ENCODE measurements at regions not wholly inside any gene's neighbourhood (a gene's known extent, or its start where the extent isn't known, plus 50 kb on each side); places are given as distances from the start of the nearest gene placed in this dataset.

DNA sequence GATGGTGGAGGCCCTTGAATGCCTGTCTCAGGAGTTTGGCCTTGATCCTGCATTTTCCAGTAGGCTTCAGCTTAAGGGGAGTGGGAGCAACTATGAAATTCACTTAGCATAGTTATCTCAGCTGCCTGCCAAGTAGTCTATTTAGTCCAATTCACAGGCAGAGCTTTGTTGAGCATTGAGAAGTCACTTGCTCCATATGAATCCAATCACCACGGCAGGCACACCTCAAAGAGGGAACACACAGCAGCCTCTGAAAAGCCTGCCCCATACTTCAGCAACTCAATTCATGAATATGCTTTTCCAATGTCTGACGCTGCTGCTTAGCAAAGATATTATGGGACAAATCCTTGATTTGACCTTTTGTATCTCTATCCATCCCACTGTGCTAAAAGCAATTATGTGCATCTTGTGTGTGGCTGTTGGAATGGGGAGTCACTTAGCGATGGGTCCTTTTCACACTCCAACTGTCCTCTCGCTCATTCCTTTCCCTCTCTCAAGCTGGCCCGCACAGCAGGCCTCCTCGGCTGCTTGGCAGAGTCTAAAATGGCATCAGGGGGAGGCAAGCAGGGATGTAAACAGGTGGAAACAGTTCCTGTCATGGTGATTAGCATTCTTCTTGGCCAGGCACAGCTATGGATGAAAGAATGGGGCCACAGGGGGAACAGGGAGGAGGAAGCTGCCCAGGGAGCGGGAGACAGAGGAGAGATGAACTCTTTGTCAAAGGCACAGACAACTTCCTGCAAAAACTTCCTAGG is 56.0 kb upstream of the LRPPRC start:
- no peak for DNase-seq (ENCODE audit: low read depth)
- H3K4me3 ChIP-seq (ENCODE audit: low read depth, low read length), result no peak overlapping the region
- TF ChIP-seq, protein P1, sequence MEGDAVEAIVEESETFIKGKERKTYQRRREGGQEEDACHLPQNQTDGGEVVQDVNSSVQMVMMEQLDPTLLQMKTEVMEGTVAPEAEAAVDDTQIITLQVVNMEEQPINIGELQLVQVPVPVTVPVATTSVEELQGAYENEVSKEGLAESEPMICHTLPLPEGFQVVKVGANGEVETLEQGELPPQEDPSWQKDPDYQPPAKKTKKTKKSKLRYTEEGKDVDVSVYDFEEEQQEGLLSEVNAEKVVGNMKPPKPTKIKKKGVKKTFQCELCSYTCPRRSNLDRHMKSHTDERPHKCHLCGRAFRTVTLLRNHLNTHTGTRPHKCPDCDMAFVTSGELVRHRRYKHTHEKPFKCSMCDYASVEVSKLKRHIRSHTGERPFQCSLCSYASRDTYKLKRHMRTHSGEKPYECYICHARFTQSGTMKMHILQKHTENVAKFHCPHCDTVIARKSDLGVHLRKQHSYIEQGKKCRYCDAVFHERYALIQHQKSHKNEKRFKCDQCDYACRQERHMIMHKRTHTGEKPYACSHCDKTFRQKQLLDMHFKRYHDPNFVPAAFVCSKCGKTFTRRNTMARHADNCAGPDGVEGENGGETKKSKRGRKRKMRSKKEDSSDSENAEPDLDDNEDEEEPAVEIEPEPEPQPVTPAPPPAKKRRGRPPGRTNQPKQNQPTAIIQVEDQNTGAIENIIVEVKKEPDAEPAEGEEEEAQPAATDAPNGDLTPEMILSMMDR (IDR thresholded peaks at IDR 0.05; ENCODE audit: insufficient read depth, low read length, severe bottlenecking), result no peak
- FAIRE-seq, result no peak
- H3K27me3 ChIP-seq (ENCODE audit: control insufficient read depth, insufficient read depth, low read length), result no peaks in the 10 kb centered on the region
- no peaks in the 10 kb centered on the region for H3K36me3 ChIP-seq (ENCODE audit: control insufficient read depth, insufficient read depth, low read length)

DNA sequence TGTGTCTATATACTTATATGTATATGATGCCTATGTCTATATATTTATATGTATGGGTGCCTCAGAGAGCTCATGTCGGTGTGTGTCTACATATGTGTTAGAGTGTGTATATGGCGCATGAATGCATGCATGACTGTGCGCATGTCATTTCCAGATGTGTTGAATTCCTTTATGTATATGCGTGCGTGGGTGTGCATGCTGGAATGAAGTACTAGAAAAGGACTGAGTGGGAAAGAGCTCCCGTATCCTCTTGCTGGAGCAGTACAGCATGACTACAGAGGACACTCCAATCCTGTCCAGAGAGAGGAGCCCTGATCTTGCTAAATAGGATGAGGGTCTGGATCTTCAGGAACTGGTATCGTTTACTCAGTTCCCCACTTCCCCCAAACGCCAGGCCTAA is 56.8 kb upstream of the LRPPRC start:
- H3K4me3 ChIP-seq (ENCODE audit: low read depth, low read length), result no peak overlapping the region
- H3K27me3 ChIP-seq (ENCODE audit: control insufficient read depth, insufficient read depth, low read length), result no peaks in the 10 kb centered on the region
- TF ChIP-seq, protein P1 (IDR thresholded peaks at IDR 0.05; ENCODE audit: insufficient read depth, low read length, severe bottlenecking), result no peak
- FAIRE-seq (peak; percentile 64), DNase-seq (ENCODE audit: low read depth) (no peak)
- no peaks in the 10 kb centered on the region for H3K36me3 ChIP-seq (ENCODE audit: control insufficient read depth, insufficient read depth, low read length)

DNA sequence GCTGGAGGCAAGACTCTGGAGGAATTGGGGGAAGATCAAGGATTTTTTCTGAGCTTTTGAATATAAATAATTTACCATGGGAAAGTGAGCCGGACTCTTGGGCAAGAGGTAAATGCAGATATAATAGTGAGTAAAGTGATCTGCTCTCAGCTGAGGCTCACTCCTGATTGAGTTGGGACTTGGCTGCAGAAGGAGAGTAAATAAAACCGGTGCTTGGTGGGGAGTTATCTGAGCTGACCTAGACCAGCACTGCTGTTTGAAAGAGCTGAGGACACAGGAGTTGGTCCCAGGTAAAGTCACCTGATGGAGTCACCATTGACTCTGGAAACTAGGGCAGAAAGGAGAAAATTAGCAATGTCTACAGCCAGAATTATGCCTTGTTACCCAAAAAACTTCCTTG is 57.3 kb upstream of the LRPPRC start:
- DNase-seq (ENCODE audit: low read depth) (no peak), FAIRE-seq (no peak)
- TF ChIP-seq, protein P1 (IDR thresholded peaks at IDR 0.05; ENCODE audit: insufficient read depth, low read length, severe bottlenecking), result no peak
- no peaks in the 10 kb centered on the region for H3K36me3 ChIP-seq (ENCODE audit: control insufficient read depth, insufficient read depth, low read length)
- H3K27me3 ChIP-seq (ENCODE audit: control insufficient read depth, insufficient read depth, low read length), result no peaks in the 10 kb centered on the region
- H3K4me3 ChIP-seq (ENCODE audit: low read depth, low read length), result no peak overlapping the region

DNA sequence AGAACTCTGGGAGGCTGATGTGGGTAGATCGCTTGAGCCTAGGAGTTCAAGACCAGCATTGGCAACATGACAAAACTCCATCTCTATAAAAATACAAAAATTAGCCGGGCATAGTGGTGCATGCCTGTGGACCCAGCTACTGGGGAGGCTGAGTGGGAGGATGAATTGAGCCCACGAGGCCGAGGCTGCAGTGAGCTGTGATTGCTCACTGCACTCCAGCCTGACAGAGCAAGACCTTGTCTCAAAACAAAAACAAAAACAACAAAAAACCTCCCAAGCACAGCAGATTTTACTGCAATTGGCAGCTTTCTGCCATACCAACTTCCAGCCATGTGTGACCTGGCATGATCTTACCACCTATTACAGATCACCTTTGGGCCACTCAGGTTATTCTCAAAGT is 57.7 kb upstream of the LRPPRC start:
- TF ChIP-seq, protein P1 (IDR thresholded peaks at IDR 0.05; ENCODE audit: insufficient read depth, low read length, severe bottlenecking), result no peak
- H3K36me3 ChIP-seq (ENCODE audit: control insufficient read depth, insufficient read depth, low read length), result no peaks in the 10 kb centered on the region
- no peaks in the 10 kb centered on the region for H3K27me3 ChIP-seq (ENCODE audit: control insufficient read depth, insufficient read depth, low read length)
- FAIRE-seq (no peak), DNase-seq (ENCODE audit: low read depth) (no peak)
- no peak overlapping the region for H3K4me3 ChIP-seq (ENCODE audit: low read depth, low read length)

DNA sequence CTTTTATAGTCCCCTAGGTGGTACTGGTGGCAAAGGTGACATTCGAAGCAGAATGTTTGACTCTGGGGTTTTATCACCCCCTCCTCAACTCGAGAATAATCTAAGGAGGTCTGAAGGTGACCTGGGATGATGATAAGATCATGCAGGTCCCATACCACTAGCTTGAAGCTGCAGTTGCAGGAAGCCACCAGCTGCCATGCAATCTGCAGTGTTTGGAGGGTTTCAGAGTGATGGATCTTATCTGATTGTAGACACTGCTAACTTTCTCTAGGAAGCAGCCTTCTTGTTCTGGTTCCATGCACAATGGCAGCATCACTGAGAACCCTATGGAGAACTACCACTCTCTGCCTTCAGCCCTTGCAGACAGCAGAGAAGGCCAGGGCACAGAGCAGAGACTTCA is 59.4 kb upstream of the LRPPRC start:
- Histone ChIP-seq H3K4me3 (ENCODE audit: low read depth, low read length) (no peak overlapping the region), H3K27me3 (ENCODE audit: control insufficient read depth, insufficient read depth, low read length) (no peaks in the 10 kb centered on the region), H3K36me3 (ENCODE audit: control insufficient read depth, insufficient read depth, low read length) (no peaks in the 10 kb centered on the region)
- no peak for DNase-seq (ENCODE audit: low read depth)
- TF ChIP-seq, protein P1 (IDR thresholded peaks at IDR 0.05; ENCODE audit: insufficient read depth, low read length, severe bottlenecking), result no peak
- no peak for FAIRE-seq

DNA sequence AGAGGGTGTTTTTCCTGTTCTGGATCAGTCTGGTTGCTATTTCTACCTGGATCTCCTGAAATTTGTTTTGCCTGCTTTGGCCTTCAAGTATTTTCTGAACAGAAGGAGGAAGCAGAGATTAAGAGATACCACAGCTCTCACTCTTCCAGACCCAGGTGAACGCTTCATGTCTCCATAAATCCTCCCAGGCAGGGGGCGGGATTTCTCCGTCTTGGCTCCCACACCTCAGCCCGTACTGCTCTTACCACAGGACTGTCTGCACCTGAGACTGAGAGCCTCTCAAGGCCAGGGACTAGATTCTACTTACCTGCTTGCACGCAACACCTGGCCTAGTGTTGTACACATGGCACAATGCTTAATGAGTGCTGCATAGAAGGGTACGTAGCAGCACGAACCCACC is 59.9 kb upstream of the LRPPRC start:
- TF ChIP-seq, protein P1 (IDR thresholded peaks at IDR 0.05; ENCODE audit: insufficient read depth, low read length, severe bottlenecking), result no peak
- no peak for FAIRE-seq
- no peak for DNase-seq (ENCODE audit: low read depth)
- H3K27me3 ChIP-seq (ENCODE audit: control insufficient read depth, insufficient read depth, low read length), result no peaks in the 10 kb centered on the region
- H3K4me3 ChIP-seq (ENCODE audit: low read depth, low read length), result no peak overlapping the region
- H3K36me3 ChIP-seq (ENCODE audit: control insufficient read depth, insufficient read depth, low read length), result no peaks in the 10 kb centered on the region
